Smooth muscle cell (in vitro differentiated cells): ENCODE measurements at regions not wholly inside any gene's neighbourhood (a gene's known extent, or its start where the extent isn't known, plus 50 kb on each side); places are given as distances from the start of the nearest gene placed in this dataset.

Source experiments
- DNase-seq: peaks from one replicate; lab custom pipeline; 2025; ENCODE audit not compliant: unreplicated experiment; lab: John Stamatoyannopoulos, UW
- H2AFZ ChIP-seq: fragments of 200-600 bp; sonication (generic); 2 replicates; pipeline ENCODE4 v1.6.0; 2016; ENCODE audit warnings: antibody characterized with exemption, low read depth, mild to moderate bottlenecking
- H3F3A ChIP-seq: fragments of 200-600 bp; sonication (generic); 2 replicates; pipeline ENCODE4 v1.6.0; 2017; ENCODE audit warnings: antibody characterized with exemption, low read depth
- H3K27ac ChIP-seq: fragments of 200-600 bp; sonication (generic); 2 replicates; pipeline ENCODE4 v1.5.1; 2016; ENCODE audit warnings: low read depth, mild to moderate bottlenecking
- H3K27me3 ChIP-seq: fragments of 200-600 bp; sonication (generic); 2 replicates; pipeline ENCODE4 v1.6.1; 2016; ENCODE audit warnings: low read depth, mild to moderate bottlenecking
- H3K36me3 ChIP-seq: fragments of 200-600 bp; sonication (generic); 2 replicates; pipeline ENCODE4 v1.5.1; 2016; ENCODE audit warnings: low read depth
- H3K4me1 ChIP-seq: fragments of 200-600 bp; sonication (generic); 2 replicates; pipeline ENCODE4 v1.5.1; 2016; ENCODE audit warnings: low read depth
- H3K4me2 ChIP-seq: fragments of 200-600 bp; sonication (generic); 2 replicates; pipeline ENCODE4 v1.6.0; 2016; ENCODE audit warnings: mild to moderate bottlenecking
- H3K4me3 ChIP-seq: fragments of 200-600 bp; sonication (generic); 2 replicates; pipeline ENCODE4 v1.5.1; 2016; ENCODE audit warnings: mild to moderate bottlenecking
- H3K79me2 ChIP-seq: fragments of 200-600 bp; sonication (generic); 2 replicates; pipeline ENCODE4 v1.6.0; 2016; ENCODE audit warnings: low read depth, mild to moderate bottlenecking
- H3K9ac ChIP-seq: fragments of 200-600 bp; sonication (generic); 2 replicates; pipeline ENCODE4 v1.6.0; 2016; ENCODE audit warnings: low read depth
- H3K9me3 ChIP-seq: fragments of 200-600 bp; sonication (generic); replicated peaks from 2 replicates; pipeline ENCODE4 v1.5.1; 2016; ENCODE audit warnings: low read depth
- H4K20me1 ChIP-seq: fragments of 200-600 bp; sonication (generic); 2 replicates; pipeline ENCODE4 v1.6.0; 2016; ENCODE audit warnings: low read depth
- WGBS: methylation state at CpG from one replicate; pipeline ENCODE4 v1.1.7; 2016; ENCODE audit warnings: low lambda C conversion rate; 5-methylcytosine and 5-hydroxymethylcytosine counted together
- TF ChIP-seq, protein P1 (sequence below): fragments of 200-600 bp; sonication (generic); IDR thresholded peaks from 2 replicates; pipeline ENCODE4 v1.5.1; 2017; ENCODE audit warnings: borderline replicate concordance, mild to moderate bottlenecking, antibody characterized with exemption; ENCODE audit not compliant: insufficient read depth, poor library complexity, severe bottlenecking

DNA sequence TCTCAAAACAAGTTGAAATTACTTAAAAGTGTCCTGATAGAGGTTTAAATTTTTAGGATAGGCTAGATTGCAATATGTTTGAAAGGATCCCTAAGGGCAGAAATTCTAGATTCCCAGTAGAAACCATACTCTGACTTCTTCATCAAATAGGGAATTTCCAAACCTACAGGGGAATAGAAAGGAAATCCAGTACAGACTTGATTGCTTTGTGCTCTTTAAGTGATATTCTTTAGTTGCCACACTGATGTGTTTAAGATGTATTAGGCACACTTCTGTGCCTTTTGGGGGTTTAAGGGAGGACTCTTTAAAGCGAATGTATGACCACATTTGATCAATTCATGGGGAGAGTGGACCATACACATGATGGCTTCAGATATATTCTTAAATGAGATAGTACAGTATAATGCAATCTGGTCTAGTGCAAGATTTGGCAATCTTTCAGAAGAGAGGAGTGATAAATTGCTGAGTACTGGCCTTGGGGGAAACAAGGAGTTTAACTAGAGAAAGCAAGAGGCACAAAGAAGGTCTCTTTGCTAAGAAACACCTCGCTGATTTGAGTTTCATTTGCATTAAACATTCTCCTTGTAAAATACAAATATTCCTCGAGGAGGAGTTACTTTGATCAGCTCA, 268.8 kb upstream of the NR5A2 start:
- no peaks in the 10 kb centered on the region for H3K36me3 ChIP-seq
- H3K4me2 ChIP-seq, result no peak overlapping the region
- no peaks in the 10 kb centered on the region for H3K27me3 ChIP-seq
- WGBS, result 75% methylated on average over 3 of the region's 3 CpGs
- no peaks in the 10 kb centered on the region for H3K79me2 ChIP-seq
- no peaks in the 10 kb centered on the region for H3K4me1 ChIP-seq
- no peak for DNase-seq
- no peaks in the 10 kb centered on the region for H4K20me1 ChIP-seq
- no peak overlapping the region for H2AFZ ChIP-seq
- no peak overlapping the region for H3K9ac ChIP-seq
- H3F3A ChIP-seq, result no peaks in the 10 kb centered on the region
- TF ChIP-seq, protein P1, sequence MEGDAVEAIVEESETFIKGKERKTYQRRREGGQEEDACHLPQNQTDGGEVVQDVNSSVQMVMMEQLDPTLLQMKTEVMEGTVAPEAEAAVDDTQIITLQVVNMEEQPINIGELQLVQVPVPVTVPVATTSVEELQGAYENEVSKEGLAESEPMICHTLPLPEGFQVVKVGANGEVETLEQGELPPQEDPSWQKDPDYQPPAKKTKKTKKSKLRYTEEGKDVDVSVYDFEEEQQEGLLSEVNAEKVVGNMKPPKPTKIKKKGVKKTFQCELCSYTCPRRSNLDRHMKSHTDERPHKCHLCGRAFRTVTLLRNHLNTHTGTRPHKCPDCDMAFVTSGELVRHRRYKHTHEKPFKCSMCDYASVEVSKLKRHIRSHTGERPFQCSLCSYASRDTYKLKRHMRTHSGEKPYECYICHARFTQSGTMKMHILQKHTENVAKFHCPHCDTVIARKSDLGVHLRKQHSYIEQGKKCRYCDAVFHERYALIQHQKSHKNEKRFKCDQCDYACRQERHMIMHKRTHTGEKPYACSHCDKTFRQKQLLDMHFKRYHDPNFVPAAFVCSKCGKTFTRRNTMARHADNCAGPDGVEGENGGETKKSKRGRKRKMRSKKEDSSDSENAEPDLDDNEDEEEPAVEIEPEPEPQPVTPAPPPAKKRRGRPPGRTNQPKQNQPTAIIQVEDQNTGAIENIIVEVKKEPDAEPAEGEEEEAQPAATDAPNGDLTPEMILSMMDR, result no peak
- H3K27ac ChIP-seq, result no peak overlapping the region
- H3K9me3 ChIP-seq, result no peaks in the 10 kb centered on the region
- H3K4me3 ChIP-seq, result no peak overlapping the region

DNA sequence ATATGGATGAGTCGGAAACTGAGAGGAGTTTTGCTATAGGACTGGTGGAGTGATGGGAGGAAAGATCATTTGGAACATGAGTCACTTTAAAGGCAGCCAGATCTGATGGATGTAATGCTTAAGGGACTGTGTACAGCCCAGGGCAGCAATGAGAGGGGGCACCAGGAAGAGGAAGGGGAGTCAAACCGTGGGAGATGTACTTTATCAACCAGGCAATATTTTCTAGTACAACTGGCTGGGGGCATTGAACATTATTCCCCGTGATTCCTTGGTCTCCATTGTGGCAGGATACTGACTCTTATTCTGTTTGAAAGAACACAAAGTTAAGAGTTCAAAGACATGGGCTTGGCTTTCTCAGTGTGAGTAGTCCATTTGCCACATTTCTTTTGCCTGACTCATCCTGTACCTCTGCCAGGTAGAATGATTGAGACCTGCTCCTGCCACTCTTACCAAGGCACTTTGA, 268.2 kb upstream of the NR5A2 start:
- TF ChIP-seq, protein P1, result no peak
- Histone ChIP-seq H3K27me3 (no peaks in the 10 kb centered on the region), H4K20me1 (no peaks in the 10 kb centered on the region), H3K79me2 (no peaks in the 10 kb centered on the region), H3K4me3 (no peak overlapping the region), H3K9me3 (no peaks in the 10 kb centered on the region), H3F3A (no peaks in the 10 kb centered on the region), H3K9ac (no peak overlapping the region), H3K4me2 (no peak overlapping the region), H3K4me1 (no peaks in the 10 kb centered on the region), H3K27ac (no peak overlapping the region), H3K36me3 (no peaks in the 10 kb centered on the region), H2AFZ (no peak overlapping the region)
- DNase-seq, result no peak
- 58% methylated on average over 3 of the region's 3 CpGs for WGBS

DNA sequence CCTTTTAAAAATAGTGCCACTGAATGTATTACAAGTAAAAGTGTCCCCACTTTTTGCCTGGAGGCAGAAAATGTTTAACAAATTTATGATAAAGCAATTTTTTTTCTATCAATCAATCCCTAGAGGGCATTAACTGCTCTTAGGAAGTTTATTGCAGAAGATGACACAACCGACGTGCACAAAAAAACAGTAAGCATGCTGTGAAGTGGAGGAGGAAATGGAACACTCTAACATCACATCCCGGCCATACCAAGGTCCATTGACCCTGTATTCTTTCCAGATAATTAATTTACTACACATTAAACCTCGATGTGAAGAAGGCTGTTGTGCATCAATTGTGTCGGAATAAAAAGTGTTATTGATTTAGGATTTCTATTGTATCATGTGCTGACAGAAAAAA, 264.9 kb upstream of the NR5A2 start:
- no peaks in the 10 kb centered on the region for H3K36me3 ChIP-seq

More for the DNA sequence above, 264.9 kb upstream of the NR5A2 start:
- Histone ChIP-seq H3K79me2 (no peaks in the 10 kb centered on the region), H3K4me3 (no peak overlapping the region), H3K4me1 (no peaks in the 10 kb centered on the region), H3K9ac (no peak overlapping the region), H2AFZ (no peak overlapping the region), H3K27ac (no peak overlapping the region), H3K9me3 (no peaks in the 10 kb centered on the region), H3F3A (no peaks in the 10 kb centered on the region), H3K27me3 (no peaks in the 10 kb centered on the region), H4K20me1 (no peaks in the 10 kb centered on the region), H3K4me2 (no peak overlapping the region)
- TF ChIP-seq, protein P1, result no peak
- no peak for DNase-seq
- 92% methylated on average over 5 of the region's 5 CpGs for WGBS
